GM21447 (cell line): ENCODE measurements at regions not wholly inside any gene's neighbourhood (a gene's known extent, or its start where the extent isn't known, plus 50 kb on each side); places are given as distances from the start of the nearest gene placed in this dataset.

Source experiments
- ATAC-seq: cut with Tn5 transposase; IDR thresholded peaks from one replicate; pipeline ENCODE4 v1.9.1; 2021; ENCODE audit not compliant: unreplicated experiment

DNA sequence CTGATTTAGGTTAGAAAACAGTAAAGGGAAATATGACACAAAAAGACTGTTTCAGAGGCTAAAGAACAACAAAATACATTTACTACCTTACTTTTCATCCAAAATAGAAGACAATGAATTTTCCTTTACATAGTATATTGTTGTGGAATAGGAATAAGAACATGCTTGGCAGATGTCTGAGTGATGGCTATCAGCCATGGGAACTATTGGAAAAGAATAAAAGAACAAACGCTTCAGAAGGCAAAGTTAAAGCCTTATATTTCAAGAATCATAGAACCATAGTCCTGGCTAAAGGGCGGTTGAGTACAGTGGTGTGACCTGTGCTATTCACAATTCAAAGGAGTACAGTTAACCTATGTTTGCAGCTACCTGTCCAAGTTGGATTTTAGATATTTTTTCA, 73.9 kb upstream of the NRXN1 start:
- no peak for ATAC-seq

DNA sequence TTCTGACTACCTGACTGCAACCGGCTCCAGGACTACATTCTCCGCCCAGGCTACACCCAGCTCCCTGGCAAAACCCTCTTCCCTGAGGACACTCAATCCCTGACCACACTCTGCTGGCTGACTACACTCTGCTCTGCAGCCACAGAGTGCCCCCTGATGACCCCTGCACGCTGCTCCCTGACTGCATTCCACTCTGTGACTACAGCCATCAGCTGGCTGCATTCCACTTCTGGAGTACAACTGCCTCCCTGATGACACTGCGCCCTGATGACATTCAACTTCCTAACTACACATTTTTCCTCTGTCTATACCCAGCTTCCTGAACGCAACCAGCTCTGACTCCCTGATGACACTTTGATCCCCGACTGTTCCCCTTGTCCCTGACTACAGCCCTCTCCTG, 71.3 kb upstream of the NRXN1 start:
- ATAC-seq: no peak

DNA sequence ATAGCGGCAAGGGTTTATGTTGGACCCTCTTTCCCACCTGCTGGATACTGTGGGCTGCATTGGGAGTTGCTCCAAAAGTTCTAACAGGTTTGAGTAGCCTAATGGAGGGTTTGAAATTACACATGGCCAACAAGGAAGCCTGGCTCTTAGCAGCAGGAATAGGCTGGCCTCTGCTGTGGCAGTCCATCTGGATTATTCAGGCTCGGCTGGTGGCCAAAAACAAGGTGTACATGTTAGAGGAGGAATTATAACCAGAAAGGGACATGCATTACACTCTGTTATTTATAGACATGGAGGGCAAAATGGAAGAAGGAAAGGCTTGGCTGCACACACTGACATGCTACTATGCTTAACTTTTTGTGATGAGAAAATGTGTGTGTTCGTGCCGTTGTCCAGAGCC, 61.1 kb upstream of the NRXN1 start:
- ATAC-seq: no peak

DNA sequence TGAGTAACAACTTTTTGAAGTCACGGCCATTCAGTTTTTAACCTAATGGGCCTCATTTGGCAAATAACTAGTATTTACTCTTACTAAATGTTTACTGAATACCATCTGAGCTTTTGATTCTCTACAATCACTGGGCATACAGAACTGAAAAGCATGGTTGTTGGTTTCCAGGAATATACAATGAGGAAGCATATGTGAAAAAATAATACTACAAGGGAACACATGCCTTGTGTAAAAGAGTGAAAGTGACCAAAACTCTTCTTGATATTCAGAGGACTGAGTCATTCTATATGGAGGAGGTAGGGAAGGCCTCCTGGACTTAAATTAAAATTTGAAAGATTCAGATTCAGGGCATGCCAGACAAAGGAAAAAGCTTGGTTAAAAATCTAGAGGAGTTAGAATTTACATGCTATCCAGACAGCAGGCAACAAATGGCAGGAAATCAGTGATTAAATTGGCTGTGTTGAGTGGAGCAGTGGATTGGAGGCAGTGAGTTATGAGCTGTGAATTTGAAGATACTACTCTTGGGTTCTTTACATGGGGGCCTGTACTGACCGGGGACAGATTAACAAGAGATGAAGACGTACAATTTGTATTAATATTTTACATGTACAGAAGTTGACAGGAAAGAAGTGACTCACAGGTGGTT, 53.6 kb upstream of the NRXN1 start:
- ATAC-seq: no peak

DNA sequence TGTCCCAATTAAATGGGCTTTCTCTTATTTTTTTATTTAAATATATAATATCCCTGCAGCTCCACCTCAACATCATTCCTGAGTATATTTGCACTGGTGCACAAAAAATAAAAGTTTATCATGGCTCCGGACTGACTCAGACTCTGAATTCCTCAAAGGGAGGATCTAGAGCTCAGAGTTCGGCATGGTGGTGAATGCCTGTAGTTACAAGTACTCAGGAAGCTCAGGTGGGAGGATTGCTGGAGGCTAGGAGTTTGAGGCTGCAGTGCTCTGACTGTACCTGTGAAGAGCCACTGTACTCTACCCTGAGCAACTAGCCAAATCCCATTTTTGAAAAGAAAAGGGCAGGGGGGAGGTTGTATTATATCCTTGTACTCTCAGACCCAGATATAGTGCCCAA, 52.8 kb upstream of the NRXN1 start:
- no peak for ATAC-seq
